WTC11 (cell line): ENCODE measurements at regions not wholly inside any gene's neighbourhood (a gene's known extent, or its start where the extent isn't known, plus 50 kb on each side); places are given as distances from the start of the nearest gene placed in this dataset.

Source experiments
- ATAC-seq: fragments of 200-7000 bp; cut with Tn5 transposase; 2 replicates; pipeline ENCODE4 v1.10.0; 2021; ENCODE audit warnings: mild to moderate bottlenecking, moderate library complexity
- CTCF ChIA-PET: fragments of 300-600 bp; sonication (Branson Sonifier 250); formaldehyde crosslinking; loops from one replicate; lab custom pipeline; 2021; ENCODE audit warnings: antibody characterized with exemption; lab: Charles Lee
- POLR2A ChIA-PET: fragments of 350-600 bp; sonication (Branson Sonifier 250); formaldehyde crosslinking; loops from one replicate; lab custom pipeline; 2021; ENCODE audit warnings: antibody characterized with exemption; lab: Charles Lee
- DNase-seq: peaks from one replicate; pipeline ENCODE4 v3.0.0; 2021; ENCODE audit warnings: low spot score
- H3K27ac Mint-ChIP-seq: 2 replicates; pipeline ENCODE4 v1.8.0; 2021; ENCODE audit warnings: mixed read lengths
- H3K27me3 Mint-ChIP-seq: 2 replicates; pipeline ENCODE4 v1.8.0; 2021; ENCODE audit warnings: low read depth, mild to moderate bottlenecking, moderate library complexity, mixed read lengths
- H3K36me3 Mint-ChIP-seq: 2 replicates; pipeline ENCODE4 v1.8.0; 2021; ENCODE audit warnings: mixed read lengths
- H3K4me1 Mint-ChIP-seq: 2 replicates; pipeline ENCODE4 v1.8.0; 2022; ENCODE audit warnings: mixed read lengths
- H3K4me3 Mint-ChIP-seq: 2 replicates; pipeline ENCODE4 v1.8.0; 2021; ENCODE audit warnings: mild to moderate bottlenecking, moderate library complexity, mixed read lengths
- H3K9me3 Mint-ChIP-seq: 2 replicates; pipeline ENCODE4 v1.8.0; 2021; ENCODE audit warnings: mixed read lengths
- CBFB ChIP-seq: sonication (generic); formaldehyde crosslinking; IDR thresholded peaks from 2 replicates; pipeline ENCODE4 v1.8.1; 2022; ENCODE audit warnings: mild to moderate bottlenecking, low read depth, missing genetic modification reagents
- EMX1 ChIP-seq: fragments of 250-450 bp; sonication (Bioruptor Pico); IDR thresholded peaks from 2 replicates; pipeline ENCODE4 v1.8.0; 2021; ENCODE audit warnings: mild to moderate bottlenecking
- FOXP1 ChIP-seq: sonication (generic); formaldehyde crosslinking; IDR thresholded peaks from 2 replicates; pipeline ENCODE4 v1.8.0; 2022; ENCODE audit warnings: missing genetic modification reagents, mild to moderate bottlenecking, moderate library complexity, borderline replicate concordance
- JUN ChIP-seq: sonication (generic); formaldehyde crosslinking; IDR thresholded peaks from 2 replicates; pipeline ENCODE4 v1.8.0; 2023; ENCODE audit warnings: mild to moderate bottlenecking, missing genetic modification reagents
- NFE2L1 ChIP-seq: sonication (generic); formaldehyde crosslinking; IDR thresholded peaks from 2 replicates; pipeline ENCODE4 v1.8.1; 2023; ENCODE audit warnings: missing genetic modification reagents
- NR3C1 ChIP-seq: sonication (generic); formaldehyde crosslinking; conservative IDR thresholded peaks from 2 replicates; pipeline ENCODE4 v1.8.1; 2023; ENCODE audit warnings: low read depth, mild to moderate bottlenecking, missing genetic modification reagents
- RELA ChIP-seq: sonication (generic); formaldehyde crosslinking; IDR thresholded peaks from 2 replicates; pipeline ENCODE4 v1.8.1; 2022; ENCODE audit warnings: missing genetic modification reagents, mild to moderate bottlenecking, borderline replicate concordance
- SMAD3 ChIP-seq: sonication (generic); formaldehyde crosslinking; IDR thresholded peaks from 2 replicates; pipeline ENCODE4 v1.8.0; 2022; ENCODE audit warnings: missing genetic modification reagents, mild to moderate bottlenecking, borderline replicate concordance
- TEAD4 ChIP-seq: sonication (generic); formaldehyde crosslinking; IDR thresholded peaks from 2 replicates; pipeline ENCODE4 v1.8.0; 2022; ENCODE audit warnings: mild to moderate bottlenecking, missing genetic modification reagents
- ZNF121 ChIP-seq: sonication (generic); formaldehyde crosslinking; IDR thresholded peaks from 2 replicates; pipeline ENCODE4 v1.8.0; 2023; ENCODE audit warnings: missing genetic modification reagents
- ZNF416 ChIP-seq: fragments of 250-450 bp; sonication (Bioruptor Pico); IDR thresholded peaks from 2 replicates; pipeline ENCODE4 v1.9.0; 2021; ENCODE audit warnings: mild to moderate bottlenecking, inconsistent platforms
- ZNF532 ChIP-seq: fragments of 250-450 bp; sonication (Bioruptor Pico); IDR thresholded peaks from 2 replicates; pipeline ENCODE4 v1.9.0; 2021; ENCODE audit warnings: mild to moderate bottlenecking, borderline replicate concordance
- ZNF671 ChIP-seq: fragments of 250-450 bp; sonication (Bioruptor Pico); IDR thresholded peaks from 2 replicates; pipeline ENCODE4 v1.8.0; 2021; ENCODE audit warnings: mild to moderate bottlenecking
- TF ChIP-seq, protein P1 (sequence below): fragments of 250-450 bp; sonication (Bioruptor Pico); IDR thresholded peaks from 2 replicates; pipeline ENCODE4 v1.9.0; 2021; ENCODE audit warnings: moderate library complexity, mild to moderate bottlenecking, inconsistent platforms, borderline replicate concordance
- TF ChIP-seq, protein P2 (sequence below): sonication (generic); formaldehyde crosslinking; IDR thresholded peaks from 2 replicates; pipeline ENCODE4 v1.8.1; 2023; ENCODE audit warnings: mild to moderate bottlenecking, missing genetic modification reagents
- TF ChIP-seq, protein P3 (sequence below): sonication (generic); formaldehyde crosslinking; IDR thresholded peaks from 2 replicates; pipeline ENCODE4 v1.8.0; 2022; ENCODE audit warnings: mild to moderate bottlenecking, missing genetic modification reagents
- TF ChIP-seq, protein P4 (sequence below): sonication (generic); formaldehyde crosslinking; IDR thresholded peaks from 2 replicates; pipeline ENCODE4 v1.8.1; 2023; ENCODE audit warnings: mild to moderate bottlenecking, moderate library complexity, missing genetic modification reagents

GRCh38 chr2:57461624-57462023, 585.0 kb upstream of the VRK2 start (continued):
- no peak for TF ChIP-seq TEAD4 (CRISPR knock-in tag)
- TF ChIP-seq ZNF416 (CRISPR knock-in tag) = no peak

- no peak overlapping the region for H3K4me3 Mint-ChIP-seq
- H3K36me3 Mint-ChIP-seq = no peaks in the 10 kb centered on the region
- ChIA-PET POLR2A (no interaction called here), CTCF (no interaction called here)
- H3K9me3 Mint-ChIP-seq = peaks cover 7% of the 10 kb centered on the region; the same call in 1 of the 2 replicates
- no peaks in the 10 kb centered on the region for H3K4me1 Mint-ChIP-seq
- H3K27ac Mint-ChIP-seq = no peak overlapping the region
- ATAC-seq (no peak), DNase-seq (no peak)
- no peaks in the 10 kb centered on the region for H3K27me3 Mint-ChIP-seq
- TF ChIP-seq FOXP1 (CRISPR knock-in tag) = no peak
- TF ChIP-seq CBFB = no peak
- TF ChIP-seq ZNF671 (CRISPR knock-in tag) = no peak
- TF ChIP-seq, protein P1, sequence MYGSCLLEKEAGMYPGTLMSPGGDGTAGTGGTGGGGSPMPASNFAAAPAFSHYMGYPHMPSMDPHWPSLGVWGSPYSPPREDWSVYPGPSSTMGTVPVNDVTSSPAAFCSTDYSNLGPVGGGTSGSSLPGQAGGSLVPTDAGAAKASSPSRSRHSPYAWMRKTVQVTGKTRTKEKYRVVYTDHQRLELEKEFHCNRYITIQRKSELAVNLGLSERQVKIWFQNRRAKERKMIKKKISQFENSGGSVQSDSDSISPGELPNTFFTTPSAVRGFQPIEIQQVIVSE (CRISPR knock-in tag) = no peak
- no peak for TF ChIP-seq JUN (CRISPR knock-in tag)
- TF ChIP-seq NR3C1 (CRISPR knock-in tag) = no peak
- TF ChIP-seq, protein P2, sequence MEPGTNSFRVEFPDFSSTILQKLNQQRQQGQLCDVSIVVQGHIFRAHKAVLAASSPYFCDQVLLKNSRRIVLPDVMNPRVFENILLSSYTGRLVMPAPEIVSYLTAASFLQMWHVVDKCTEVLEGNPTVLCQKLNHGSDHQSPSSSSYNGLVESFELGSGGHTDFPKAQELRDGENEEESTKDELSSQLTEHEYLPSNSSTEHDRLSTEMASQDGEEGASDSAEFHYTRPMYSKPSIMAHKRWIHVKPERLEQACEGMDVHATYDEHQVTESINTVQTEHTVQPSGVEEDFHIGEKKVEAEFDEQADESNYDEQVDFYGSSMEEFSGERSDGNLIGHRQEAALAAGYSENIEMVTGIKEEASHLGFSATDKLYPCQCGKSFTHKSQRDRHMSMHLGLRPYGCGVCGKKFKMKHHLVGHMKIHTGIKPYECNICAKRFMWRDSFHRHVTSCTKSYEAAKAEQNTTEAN (CRISPR knock-in tag) = no peak
- no peak for TF ChIP-seq RELA (CRISPR knock-in tag)
- no peak for TF ChIP-seq SMAD3 (CRISPR knock-in tag)
- no peak for TF ChIP-seq ZNF121 (CRISPR knock-in tag)
Observed at GRCh38 chr2:57465067-57465466, 581.5 kb upstream of the VRK2 start.

DNA sequence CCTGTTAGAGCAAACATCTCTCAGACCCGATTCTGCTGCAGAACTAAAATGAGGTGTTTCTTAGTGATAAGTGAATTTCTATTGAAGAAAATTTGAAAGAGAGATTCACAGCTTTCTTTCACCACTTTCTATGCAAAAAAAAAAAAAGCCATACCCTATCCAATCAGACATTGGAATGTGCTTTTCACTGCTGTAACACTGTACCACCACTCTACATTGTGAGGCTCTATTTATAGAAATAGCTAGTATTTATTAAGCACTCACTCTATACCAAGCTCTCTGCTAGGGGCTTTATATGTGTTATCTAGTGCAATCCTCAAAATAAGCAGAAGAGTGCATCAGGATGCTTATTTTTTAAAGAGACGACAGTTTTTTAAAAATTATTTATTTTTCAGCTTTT, 580.6 kb upstream of the VRK2 start:
- Mint-ChIP-seq H3K4me1 (no peaks in the 10 kb centered on the region), H3K9me3 (peaks cover 7% of the 10 kb centered on the region; the same call in 1 of the 2 replicates), H3K27ac (no peak overlapping the region), H3K27me3 (no peaks in the 10 kb centered on the region), H3K36me3 (no peaks in the 10 kb centered on the region), H3K4me3 (no peak overlapping the region)
- ATAC-seq = no peak
- CTCF ChIA-PET = no interaction called here
- POLR2A ChIA-PET = interaction anchor here (0.6 kb wide), 1 partner anchor 770 kb away, joined by 3 read pairs; no protein-coding TSS in a partner anchor
- no peak for TF ChIP-seq ZNF532 (CRISPR knock-in tag)
- TF ChIP-seq EMX1 (CRISPR knock-in tag) = no peak
- TF ChIP-seq ZNF416 (CRISPR knock-in tag) = no peak
- TF ChIP-seq NFE2L1 (CRISPR knock-in tag) = no peak
- TF ChIP-seq CBFB = no peak
- no peak for DNase-seq

- Mint-ChIP-seq H3K36me3 (no peaks in the 10 kb centered on the region), H3K27ac (no peak overlapping the region), H3K9me3 (no peaks in the 10 kb centered on the region), H3K4me3 (no peak overlapping the region), H3K27me3 (no peaks in the 10 kb centered on the region), H3K4me1 (peaks cover 7% of the 10 kb centered on the region)
- CTCF ChIA-PET = no interaction called here
- POLR2A ChIA-PET = no interaction called here
- no peak for DNase-seq
- TF ChIP-seq, protein P3, sequence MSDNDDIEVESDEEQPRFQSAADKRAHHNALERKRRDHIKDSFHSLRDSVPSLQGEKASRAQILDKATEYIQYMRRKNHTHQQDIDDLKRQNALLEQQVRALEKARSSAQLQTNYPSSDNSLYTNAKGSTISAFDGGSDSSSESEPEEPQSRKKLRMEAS (CRISPR knock-in tag) = no peak
- TF ChIP-seq, protein P4, sequence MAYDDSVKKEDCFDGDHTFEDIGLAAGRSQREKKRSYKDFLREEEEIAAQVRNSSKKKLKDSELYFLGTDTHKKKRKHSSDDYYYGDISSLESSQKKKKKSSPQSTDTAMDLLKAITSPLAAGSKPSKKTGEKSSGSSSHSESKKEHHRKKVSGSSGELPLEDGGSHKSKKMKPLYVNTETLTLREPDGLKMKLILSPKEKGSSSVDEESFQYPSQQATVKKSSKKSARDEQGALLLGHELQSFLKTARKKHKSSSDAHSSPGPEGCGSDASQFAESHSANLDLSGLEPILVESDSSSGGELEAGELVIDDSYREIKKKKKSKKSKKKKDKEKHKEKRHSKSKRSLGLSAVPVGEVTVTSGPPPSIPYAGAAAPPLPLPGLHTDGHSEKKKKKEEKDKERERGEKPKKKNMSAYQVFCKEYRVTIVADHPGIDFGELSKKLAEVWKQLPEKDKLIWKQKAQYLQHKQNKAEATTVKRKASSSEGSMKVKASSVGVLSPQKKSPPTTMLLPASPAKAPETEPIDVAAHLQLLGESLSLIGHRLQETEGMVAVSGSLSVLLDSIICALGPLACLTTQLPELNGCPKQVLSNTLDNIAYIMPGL (CRISPR knock-in tag) = no peak
- ATAC-seq = no peak
Observed at GRCh38 chr2:57475391-57475790, 571.2 kb upstream of the VRK2 start.
